GM10266 (cell line): ENCODE measurements at regions not wholly inside any gene's neighbourhood (a gene's known extent, or its start where the extent isn't known, plus 50 kb on each side); places are given as distances from the start of the nearest gene placed in this dataset.

Experiments used
- DNase-seq: peaks from one replicate; pipeline ENCODE4 v3.0.0; 2012; ENCODE audit errors: extremely low spot score
- CTCF ChIP-seq: IDR thresholded peaks from 2 replicates; pipeline ENCODE4 v1.5.1; 2012; ENCODE audit warnings: mild to moderate bottlenecking, low read depth; ENCODE audit not compliant: control insufficient read depth, insufficient read depth; ENCODE audit errors: missing control alignments

GRCh38 chr1:87636198-87636892, 307.7 kb downstream of the LMO4 start:
- DNase-seq, result no peak

DNA sequence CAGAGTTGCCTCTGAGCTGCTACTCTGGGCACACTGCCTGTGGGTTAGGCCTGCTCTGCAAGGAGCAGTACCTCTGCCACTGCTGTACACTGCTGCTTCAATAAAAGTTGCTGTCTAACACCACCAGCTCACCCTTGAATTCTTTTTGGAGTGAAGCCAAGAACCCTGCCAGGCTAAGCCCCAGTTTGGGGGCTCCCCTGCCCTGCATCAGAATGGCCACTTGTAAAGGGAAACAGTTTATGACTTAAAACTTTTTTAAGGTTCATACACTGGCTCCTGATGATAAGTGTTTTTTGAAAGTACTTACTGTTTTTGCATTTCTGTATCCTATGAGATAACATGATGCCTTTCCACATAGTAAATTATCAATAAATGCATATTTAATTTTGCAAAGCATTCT, 310.0 kb downstream of the LMO4 start:
- no peak for TF ChIP-seq CTCF
- no peak for DNase-seq

More at GRCh38 chr1:87636198-87636892, 307.7 kb downstream of the LMO4 start:
- no peak for TF ChIP-seq CTCF

GRCh38 chr1:87641996-87642395, 313.3 kb downstream of the LMO4 start:
- DNase-seq, result no peak
- no peak for TF ChIP-seq CTCF

DNA sequence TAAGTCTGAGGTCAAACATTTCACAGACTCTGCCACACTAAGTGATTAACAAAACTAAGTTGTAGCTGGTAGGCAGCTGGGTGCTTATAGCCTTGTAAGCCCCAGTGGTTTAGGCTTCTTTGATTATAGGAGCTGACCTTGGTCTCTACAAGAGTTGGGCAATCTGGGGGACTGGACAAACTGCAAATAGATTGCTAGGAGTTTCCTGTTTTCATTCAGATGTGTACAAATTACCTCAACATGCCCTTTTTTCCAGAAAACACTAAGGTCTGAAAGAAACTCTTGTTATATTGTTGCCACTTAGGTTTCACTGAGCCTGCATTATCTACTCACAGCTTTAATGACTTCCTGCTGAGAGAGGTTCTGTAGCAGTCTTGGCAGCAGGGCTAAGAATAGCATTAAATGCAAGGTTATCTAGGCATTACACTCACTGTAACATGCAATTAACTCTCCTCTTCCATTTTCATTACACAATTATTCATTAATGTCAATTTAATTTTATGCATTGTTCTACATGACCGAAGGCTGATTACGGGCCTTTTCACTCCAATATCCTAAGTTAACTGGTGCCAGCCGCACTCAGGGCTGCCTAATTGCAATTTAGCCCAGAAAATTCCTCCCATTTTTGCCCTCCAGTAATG, 314.0 kb downstream of the LMO4 start:
- TF ChIP-seq CTCF, result no peak
- no peak for DNase-seq

DNA sequence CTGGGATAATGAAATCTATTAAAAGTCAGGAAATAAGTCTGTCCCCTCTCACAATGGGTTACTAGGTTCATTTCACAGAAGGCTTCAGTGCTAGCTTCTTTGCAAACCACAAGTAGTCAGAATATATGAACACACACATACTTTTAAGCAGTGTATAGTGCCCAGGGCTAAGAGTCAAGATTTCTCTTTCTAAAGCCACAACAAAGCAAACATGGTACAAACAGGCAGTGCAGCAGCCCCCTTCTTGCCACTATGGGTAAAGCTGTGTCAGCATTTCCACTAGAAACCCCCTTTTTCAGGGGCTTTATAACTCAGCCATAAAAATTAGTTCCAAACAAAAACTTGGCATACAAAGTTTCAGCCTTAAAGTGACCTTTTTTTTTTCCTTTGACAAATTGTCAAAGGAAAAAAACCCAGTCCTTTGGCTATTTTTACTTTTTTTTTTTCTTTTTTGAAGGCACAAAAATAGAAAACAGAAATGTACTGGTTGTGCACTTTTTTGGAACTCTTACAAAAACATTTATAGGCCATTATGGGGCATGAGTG, 315.4 kb downstream of the LMO4 start:
- no peak for DNase-seq
- no peak for TF ChIP-seq CTCF

- DNase-seq, result no peak
- no peak for TF ChIP-seq CTCF
These were observed 316.0 kb downstream of the LMO4 start for GRCh38 chr1:87644579-87645190.
